ENCODE measurements at regions not wholly inside any gene's neighbourhood (a gene's known extent, or its start where the extent isn't known, plus 50 kb on each side); places are given as distances from the start of the nearest gene placed in this dataset.
A peak's percentile ranks its signal among the peaks of the same experiment; 100 is the strongest.

GRCh38 chr1:63063367-63063766, 259.0 kb upstream of the FOXD3 start:
- TF ChIP-seq CTCF (IDR thresholded peaks at IDR 0.05): peak in 1 of 6 experiments; percentile 2
- TF ChIP-seq POLR2A (IDR thresholded peaks at IDR 0.05): no peak
